ENCODE measurements at regions not wholly inside any gene's neighbourhood (a gene's known extent, or its start where the extent isn't known, plus 50 kb on each side); places are given as distances from the start of the nearest gene placed in this dataset.
"Not testable (repeated sequence)": the region's sequence is repeated elsewhere in the genome, so short reads cannot be mapped to it uniquely, and the experiment has no call there.

GRCh38 chr3:25844891-25845290, 55.0 kb downstream of the OXSM start:
- peak; percentile 84 for DNase-seq

GRCh38 chr3:25846282-25846681, 56.4 kb downstream of the OXSM start:
- no peak for DNase-seq

- no peak for DNase-seq
Observed at GRCh38 chr3:25849091-25849490, 59.2 kb downstream of the OXSM start.

GRCh38 chr3:25849641-25850385, 59.9 kb downstream of the OXSM start:
- no peak for DNase-seq

- DNase-seq = not testable (repeated sequence)
Observed at GRCh38 chr3:25851693-25852259, 61.9 kb downstream of the OXSM start.

GRCh38 chr3:25854214-25854613, 64.3 kb downstream of the OXSM start:
- DNase-seq = no peak

GRCh38 chr3:25854635-25855034, 64.7 kb downstream of the OXSM start:
- DNase-seq = no peak

- no peak for DNase-seq
Observed at GRCh38 chr3:25855266-25855784, 65.4 kb downstream of the OXSM start.

- no peak for DNase-seq
Observed at GRCh38 chr3:25856902-25857518, 67.1 kb downstream of the OXSM start.

GRCh38 chr3:25861566-25861965, 71.7 kb downstream of the OXSM start:
- no peak for DNase-seq

- no peak for DNase-seq
Observed at GRCh38 chr3:25863011-25863415, 73.1 kb downstream of the OXSM start.

GRCh38 chr3:25863416-25863959, 73.6 kb downstream of the OXSM start:
- no peak for DNase-seq

- DNase-seq = no peak
Observed at GRCh38 chr3:25870452-25870851, 80.6 kb downstream of the OXSM start.

GRCh38 chr3:25872200-25872877, 82.4 kb downstream of the OXSM start:
- no peak for DNase-seq

- no peak for DNase-seq
Observed at GRCh38 chr3:25883492-25883891, 93.6 kb downstream of the OXSM start.

- DNase-seq = no peak
Observed at GRCh38 chr3:25884981-25885380, 95.1 kb downstream of the OXSM start.

- DNase-seq = no peak
Observed at GRCh38 chr3:25885544-25885943, 95.7 kb downstream of the OXSM start.

GRCh38 chr3:25887907-25888306, 98.0 kb downstream of the OXSM start:
- no peak for DNase-seq

- no peak for DNase-seq
Observed at GRCh38 chr3:25888892-25889524, 99.1 kb downstream of the OXSM start.

- no peak for DNase-seq
Observed at GRCh38 chr3:25889525-25889917, 99.6 kb downstream of the OXSM start.

- DNase-seq = no peak
Observed at GRCh38 chr3:25894101-25894500, 104.2 kb downstream of the OXSM start.

GRCh38 chr3:25895031-25895430, 105.1 kb downstream of the OXSM start:
- DNase-seq = no peak

Measured in skin of body (tissue), 1 donor.